Lower leg skin (tissue), 3 donors: ENCODE measurements at regions not wholly inside any gene's neighbourhood (a gene's known extent, or its start where the extent isn't known, plus 50 kb on each side); places are given as distances from the start of the nearest gene placed in this dataset.

Source experiments
- CTCF ChIP-seq, 3 donors: fragments of 450-650 bp; IDR thresholded peaks; one replicate each; pipeline ENCODE4 v1.5.1; 2016; ENCODE audit warnings: antibody characterized with exemption in 3 of 3, mild to moderate bottlenecking in 3 of 3, moderate library complexity in 2 of 3
- POLR2A ChIP-seq, 2 donors: fragments of 450-650 bp; IDR thresholded peaks; one replicate each; pipeline ENCODE4 v1.6.1; 2016 to 2017; ENCODE audit warnings: antibody characterized with exemption in 2 of 2, mild to moderate bottlenecking in 1 of 2, moderate library complexity in 1 of 2

GRCh38 chr5:82599692-82600091 is 321.5 kb upstream of the RPS23 start:
- no peak for TF ChIP-seq POLR2A (IDR thresholded peaks at IDR 0.05)
- TF ChIP-seq CTCF (IDR thresholded peaks at IDR 0.05), result no peak
